C4-2B (cell line): ENCODE measurements at regions not wholly inside any gene's neighbourhood (a gene's known extent, or its start where the extent isn't known, plus 50 kb on each side); places are given as distances from the start of the nearest gene placed in this dataset.

ENCODE experiments used
- ZFX ChIP-seq: fragments of 450-650 bp; IDR thresholded peaks from 2 replicates; pipeline ENCODE4 v1.6.1; 2017
- TF ChIP-seq, protein P1 (sequence below): fragments of 450-650 bp; conservative IDR thresholded peaks from 2 replicates; pipeline ENCODE4 v1.5.1; 2017; ENCODE audit warnings: mild to moderate bottlenecking

- TF ChIP-seq, protein P1, sequence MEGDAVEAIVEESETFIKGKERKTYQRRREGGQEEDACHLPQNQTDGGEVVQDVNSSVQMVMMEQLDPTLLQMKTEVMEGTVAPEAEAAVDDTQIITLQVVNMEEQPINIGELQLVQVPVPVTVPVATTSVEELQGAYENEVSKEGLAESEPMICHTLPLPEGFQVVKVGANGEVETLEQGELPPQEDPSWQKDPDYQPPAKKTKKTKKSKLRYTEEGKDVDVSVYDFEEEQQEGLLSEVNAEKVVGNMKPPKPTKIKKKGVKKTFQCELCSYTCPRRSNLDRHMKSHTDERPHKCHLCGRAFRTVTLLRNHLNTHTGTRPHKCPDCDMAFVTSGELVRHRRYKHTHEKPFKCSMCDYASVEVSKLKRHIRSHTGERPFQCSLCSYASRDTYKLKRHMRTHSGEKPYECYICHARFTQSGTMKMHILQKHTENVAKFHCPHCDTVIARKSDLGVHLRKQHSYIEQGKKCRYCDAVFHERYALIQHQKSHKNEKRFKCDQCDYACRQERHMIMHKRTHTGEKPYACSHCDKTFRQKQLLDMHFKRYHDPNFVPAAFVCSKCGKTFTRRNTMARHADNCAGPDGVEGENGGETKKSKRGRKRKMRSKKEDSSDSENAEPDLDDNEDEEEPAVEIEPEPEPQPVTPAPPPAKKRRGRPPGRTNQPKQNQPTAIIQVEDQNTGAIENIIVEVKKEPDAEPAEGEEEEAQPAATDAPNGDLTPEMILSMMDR: no peak
- no peak for TF ChIP-seq ZFX
These were observed 553.1 kb upstream of the PPP2R3A start for GRCh38 chr3:135412475-135412874.
